Suppressor macrophage treated with lipopolysaccharide for 1 hour (primary cell): ENCODE measurements at regions not wholly inside any gene's neighbourhood (a gene's known extent, or its start where the extent isn't known, plus 50 kb on each side); places are given as distances from the start of the nearest gene placed in this dataset.

Experiments
- DNase-seq, 3 donors: peaks; one replicate each; pipeline ENCODE4 v3.0.0-alpha.2; 2020 to 2022

GRCh38 chr19:30895946-30896345 lies 453.3 kb downstream of the TSHZ3 start:
- DNase-seq, result no peak

DNA sequence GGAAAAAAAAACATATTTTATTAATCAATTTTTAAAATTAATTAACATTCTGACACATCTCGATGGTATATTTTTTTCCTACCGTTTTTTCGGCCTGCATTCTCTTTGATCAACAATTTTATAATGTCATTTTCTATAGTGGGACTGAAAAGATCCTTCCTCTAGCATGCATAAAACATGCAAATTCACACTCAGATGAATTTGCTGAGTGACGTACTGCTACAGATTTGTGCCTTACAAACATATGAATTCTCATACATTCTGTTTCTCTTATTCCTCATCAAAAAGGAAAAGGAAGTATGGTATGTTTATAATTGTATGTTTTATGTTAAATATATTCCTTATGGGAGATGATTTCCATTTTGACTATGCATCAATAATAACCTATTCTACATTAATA lies 458.2 kb downstream of the TSHZ3 start:
- no peak for DNase-seq

- peak in 2 of 3 donors; percentile 31 to 48 for DNase-seq
Observed at GRCh38 chr19:30890033-30890432, 459.2 kb downstream of the TSHZ3 start.

- DNase-seq, result no peak
Observed at GRCh38 chr19:30888937-30889336, 460.3 kb downstream of the TSHZ3 start.

DNA sequence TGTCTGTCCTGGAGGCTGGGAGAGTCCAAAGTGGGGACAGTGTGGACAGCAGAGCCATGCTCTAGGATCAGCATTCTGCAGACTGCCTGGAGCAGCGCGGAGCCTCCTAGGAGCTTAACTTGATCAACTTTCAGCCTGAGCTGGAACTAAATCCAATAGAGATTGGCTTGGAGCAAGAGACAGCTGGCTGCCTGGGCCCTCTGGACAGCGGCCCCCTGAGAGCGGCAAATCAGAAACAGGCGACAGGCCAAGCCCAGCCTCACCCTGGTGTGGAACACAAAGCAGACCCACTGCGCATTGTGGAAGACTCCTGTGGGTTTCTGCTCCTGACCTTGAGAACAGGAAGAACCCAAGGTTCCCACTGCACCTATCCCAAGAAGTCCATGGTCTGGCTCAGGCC lies 462.2 kb downstream of the TSHZ3 start:
- no peak for DNase-seq

GRCh38 chr19:30886222-30886621 lies 463.0 kb downstream of the TSHZ3 start:
- no peak for DNase-seq

DNA sequence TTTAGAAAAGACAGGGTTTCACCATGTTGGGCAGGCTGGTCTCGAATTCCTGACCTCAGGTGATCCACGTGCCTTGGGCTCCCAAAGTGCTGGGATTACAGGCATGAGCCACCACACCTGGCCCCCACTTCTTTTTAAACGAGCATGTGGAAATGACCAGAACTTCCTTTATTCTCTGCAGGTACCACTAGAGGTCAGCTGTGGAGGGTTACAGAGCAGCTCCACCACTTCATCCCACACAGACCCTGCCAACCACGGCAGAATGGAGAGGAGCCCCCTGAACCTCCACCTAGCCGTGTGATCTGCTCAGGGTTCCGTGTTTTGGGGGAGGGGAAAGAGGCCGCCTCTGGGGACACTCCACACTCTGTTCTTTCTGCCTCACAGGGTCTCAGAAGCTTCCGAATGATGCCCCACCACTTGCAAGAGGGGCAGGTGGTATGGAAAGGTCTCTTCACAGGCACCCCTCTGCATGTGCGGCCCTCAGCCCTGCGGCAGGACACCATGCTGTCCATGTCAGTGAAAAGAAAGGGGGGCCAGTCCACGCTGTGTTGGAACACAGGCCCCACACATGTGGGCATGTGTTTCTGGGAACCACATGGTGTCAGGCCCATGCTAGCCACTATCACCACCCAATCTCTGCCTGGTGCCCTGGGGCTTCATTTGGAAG lies 465.0 kb downstream of the TSHZ3 start:
- DNase-seq, result no peak

DNA sequence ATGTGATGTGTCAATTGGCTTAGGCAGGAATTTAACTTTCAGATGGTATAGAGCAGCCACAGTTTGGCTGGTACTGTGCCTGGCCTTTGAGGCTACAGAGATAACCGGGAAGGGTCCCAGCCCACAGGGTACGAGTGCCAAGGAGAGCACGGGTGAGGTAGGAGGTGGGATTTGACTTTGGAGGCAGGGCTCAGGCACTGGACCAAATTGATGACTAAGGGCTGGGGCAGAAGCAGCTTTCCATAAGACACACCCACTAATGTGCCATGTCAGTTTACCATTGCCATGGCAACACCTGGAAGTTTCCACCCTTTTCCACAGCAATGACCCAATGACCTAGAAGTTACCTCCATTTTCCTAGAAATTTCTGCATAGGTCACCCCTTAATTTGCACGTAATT lies 466.2 kb downstream of the TSHZ3 start:
- no peak for DNase-seq

DNA sequence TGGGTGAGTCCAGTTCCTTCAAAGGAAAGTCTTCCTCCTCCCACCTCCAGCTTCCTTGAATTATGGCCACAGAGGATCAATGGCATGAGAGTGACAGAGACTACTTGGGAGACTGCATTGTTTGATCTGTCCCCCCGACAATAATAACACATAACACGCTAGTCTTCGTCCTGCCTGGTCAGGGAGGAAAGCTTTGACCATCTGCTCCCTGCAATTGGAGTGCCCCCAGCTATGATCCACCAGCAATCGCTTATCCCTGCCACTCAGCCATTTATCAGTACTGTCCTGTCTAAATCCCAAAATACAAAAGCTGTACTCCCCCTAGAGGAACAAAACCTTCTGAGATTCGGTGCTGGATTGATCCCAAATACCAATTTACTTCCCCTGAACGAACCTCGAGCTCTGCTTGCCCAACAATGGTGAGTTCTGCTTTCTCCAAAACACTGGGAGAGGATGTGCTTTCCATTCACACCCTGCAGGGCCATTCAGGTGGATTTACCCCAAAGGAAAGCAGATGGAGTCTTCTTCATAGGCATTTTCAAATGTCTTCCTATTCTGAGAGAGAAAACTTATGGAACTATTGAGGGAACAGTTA lies 466.7 kb downstream of the TSHZ3 start:
- DNase-seq, result peak; percentile 53 to 58 (median 54)

GRCh38 chr19:30881930-30882329 lies 467.3 kb downstream of the TSHZ3 start:
- peak; percentile 39 to 50 (median 39) for DNase-seq

GRCh38 chr19:30881281-30881680 lies 468.0 kb downstream of the TSHZ3 start:
- DNase-seq, result peak; percentile 32 to 44 (median 43)

GRCh38 chr19:30880551-30880950 lies 468.7 kb downstream of the TSHZ3 start:
- no peak for DNase-seq

GRCh38 chr19:30880151-30880550 lies 469.1 kb downstream of the TSHZ3 start:
- DNase-seq, result no peak

DNA sequence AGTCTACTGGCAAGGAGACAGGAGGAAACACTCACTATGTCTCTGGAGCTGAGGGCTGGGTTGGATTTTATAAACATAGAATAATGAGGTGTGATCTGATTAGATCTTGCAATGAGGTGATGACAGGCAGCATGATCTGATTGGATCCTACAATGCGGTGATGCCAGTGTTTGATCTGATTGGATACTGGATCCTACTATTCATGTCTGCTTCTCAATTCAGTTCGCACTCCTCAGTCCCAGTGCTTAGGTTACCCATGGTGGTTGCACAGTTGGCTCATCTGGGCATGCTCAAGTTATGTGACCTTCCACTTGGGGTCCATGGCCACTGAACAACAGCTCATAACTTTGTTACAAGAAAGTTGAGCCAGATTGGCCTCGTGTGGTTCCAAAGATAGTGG lies 469.5 kb downstream of the TSHZ3 start:
- no peak for DNase-seq

DNA sequence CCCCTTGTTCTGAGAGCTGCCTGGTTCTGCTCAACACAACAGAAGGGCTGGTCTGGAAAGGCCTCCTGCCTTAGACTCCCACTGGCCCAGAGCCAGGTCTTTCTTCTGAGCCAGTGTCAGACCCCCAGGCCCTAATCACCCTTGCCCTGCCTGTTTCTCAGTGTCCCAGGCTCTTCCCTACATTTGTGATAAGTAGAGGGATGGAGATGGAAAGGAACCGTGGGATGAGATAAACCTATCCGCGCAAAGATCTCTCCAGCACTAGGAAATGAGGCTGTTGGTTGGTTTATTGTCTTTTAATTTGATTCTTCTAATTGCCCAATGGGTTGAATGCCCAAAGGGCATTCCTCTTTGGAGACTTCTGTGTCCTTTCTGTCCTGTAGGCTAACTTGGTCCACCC lies 470.0 kb downstream of the TSHZ3 start:
- no peak for DNase-seq

DNA sequence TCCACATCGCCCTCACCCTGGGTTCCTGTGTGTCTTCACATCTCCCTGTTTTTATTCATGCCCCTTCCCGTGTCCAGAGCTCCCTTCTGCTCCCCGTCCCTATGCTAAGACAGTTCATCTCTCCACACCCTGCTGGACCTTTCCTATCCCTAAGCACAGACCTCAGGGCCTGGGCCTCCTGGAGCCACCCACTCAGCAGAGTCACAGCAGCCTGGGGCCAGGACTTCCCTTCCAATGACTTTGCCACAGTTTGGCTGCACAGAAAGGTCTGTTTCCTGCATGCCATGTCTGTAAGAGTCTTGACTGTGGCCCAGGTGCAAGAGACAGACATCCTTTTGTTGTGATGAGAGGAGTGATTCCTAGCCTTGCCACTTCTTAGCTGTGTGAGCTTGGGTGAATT lies 470.7 kb downstream of the TSHZ3 start:
- peak in 1 of 3 donors; percentile 35 for DNase-seq

- DNase-seq, result peak; percentile 83 to 90 (median 88)
Observed at GRCh38 chr19:30877661-30878113, 471.5 kb downstream of the TSHZ3 start.

DNA sequence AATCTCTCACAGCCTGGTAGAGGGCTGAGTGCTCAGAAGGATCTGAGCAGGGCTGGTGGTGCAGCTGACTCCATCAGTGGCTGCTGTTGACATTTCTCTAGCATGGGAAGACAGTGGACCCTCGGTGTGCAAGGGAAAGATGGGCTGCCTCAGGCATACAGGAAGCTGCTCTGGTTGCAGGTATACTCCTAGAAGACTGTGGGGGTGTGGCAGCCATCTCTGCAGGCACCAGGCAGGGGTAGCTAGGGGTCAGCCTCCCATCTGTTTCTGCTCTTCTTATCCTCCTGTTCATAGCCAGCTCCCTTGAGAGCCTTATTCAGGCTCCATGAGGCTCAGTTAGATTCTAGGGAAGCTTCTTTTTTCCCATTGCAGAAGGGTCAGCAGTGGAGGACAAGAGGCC lies 475.5 kb downstream of the TSHZ3 start:
- DNase-seq, result no peak

- DNase-seq, result no peak
Observed at GRCh38 chr19:30873003-30873402, 476.2 kb downstream of the TSHZ3 start.

- DNase-seq, result no peak
Observed at GRCh38 chr19:30871979-30872378, 477.3 kb downstream of the TSHZ3 start.

- DNase-seq, result no peak
Observed at GRCh38 chr19:30870876-30871275, 478.4 kb downstream of the TSHZ3 start.

GRCh38 chr19:30865511-30865910 lies 483.7 kb downstream of the TSHZ3 start:
- DNase-seq, result no peak

DNA sequence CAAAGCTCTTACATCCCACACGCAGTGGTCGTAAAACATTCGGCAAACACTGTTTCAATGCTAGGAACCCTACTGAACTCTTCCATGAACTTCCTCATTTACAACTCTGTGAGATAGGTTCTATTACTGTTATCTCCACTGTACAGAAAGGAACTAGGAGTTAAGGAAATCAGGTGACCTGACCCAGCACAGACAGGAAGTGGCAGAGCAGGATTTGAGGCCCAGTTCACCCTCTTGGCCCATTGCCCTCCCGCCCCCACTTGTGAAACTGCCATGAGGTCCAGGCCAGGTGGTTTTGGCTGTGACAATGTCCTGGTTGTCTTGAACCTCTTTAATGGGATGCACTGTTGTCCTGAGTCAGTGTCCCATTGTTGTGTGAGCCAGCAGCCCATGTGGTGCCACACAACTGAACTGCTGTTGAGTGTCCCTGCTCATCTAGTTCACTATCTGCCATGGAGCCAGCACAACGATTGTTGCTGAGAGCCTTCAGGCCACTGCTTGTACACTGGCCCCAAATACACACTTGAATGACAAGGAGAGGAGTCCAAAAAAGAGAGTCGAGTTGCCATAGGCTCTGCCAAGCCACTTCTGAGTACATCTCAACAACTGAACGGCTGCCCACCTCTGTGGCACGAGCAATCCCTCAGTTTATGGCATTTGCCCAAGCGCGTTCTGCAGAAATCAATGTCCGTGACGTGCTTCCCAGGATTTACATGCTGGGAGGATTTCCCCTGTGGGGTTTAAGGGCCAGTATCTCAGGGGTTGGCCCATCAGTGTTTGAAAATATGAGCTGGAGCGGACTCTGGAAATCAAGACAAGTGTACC lies 484.6 kb downstream of the TSHZ3 start:
- DNase-seq, result peak; percentile 27 to 47 (median 34)

DNA sequence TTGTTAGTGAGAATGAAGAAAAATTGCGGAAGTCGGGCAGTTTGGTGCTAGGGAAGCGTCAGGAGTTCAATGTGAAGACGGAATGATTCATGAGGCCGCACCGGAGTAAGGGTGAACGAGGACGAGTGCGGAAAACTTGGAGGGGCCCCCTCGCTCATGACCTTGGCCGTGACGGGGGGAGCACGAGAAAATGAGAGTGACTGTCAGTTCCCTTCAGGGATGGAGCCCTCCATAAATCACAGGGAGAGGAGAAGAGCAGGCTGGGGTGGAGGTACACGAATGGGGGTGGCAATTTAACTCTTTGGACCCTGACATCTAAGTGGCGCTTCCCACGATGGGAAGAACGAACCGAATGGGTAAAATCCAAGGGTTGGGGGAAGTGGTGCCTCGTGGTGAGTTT lies 486.4 kb downstream of the TSHZ3 start:
- no peak for DNase-seq
